Fibroblast of the aortic adventitia (primary cell): ENCODE measurements at regions not wholly inside any gene's neighbourhood (a gene's known extent, or its start where the extent isn't known, plus 50 kb on each side); places are given as distances from the start of the nearest gene placed in this dataset.
A peak's percentile ranks its signal among the peaks of the same experiment; 100 is the strongest.

Experiments used
- DNase-seq: peaks from one replicate; pipeline ENCODE4 v3.0.0-alpha.2; 2010; ENCODE audit warnings: low read depth
- H3K4me3 ChIP-seq: 2 replicates; pipeline ENCODE4 v1.5.1; 2011; ENCODE audit warnings: low read depth, mild to moderate bottlenecking, control low read depth, low read length, moderate library complexity
- TF ChIP-seq, protein P1 (sequence below): IDR thresholded peaks from 2 replicates; pipeline ENCODE4 v1.5.1; 2011; ENCODE audit warnings: mild to moderate bottlenecking, low read length, control low read depth, inconsistent platforms; ENCODE audit not compliant: insufficient read depth

DNA sequence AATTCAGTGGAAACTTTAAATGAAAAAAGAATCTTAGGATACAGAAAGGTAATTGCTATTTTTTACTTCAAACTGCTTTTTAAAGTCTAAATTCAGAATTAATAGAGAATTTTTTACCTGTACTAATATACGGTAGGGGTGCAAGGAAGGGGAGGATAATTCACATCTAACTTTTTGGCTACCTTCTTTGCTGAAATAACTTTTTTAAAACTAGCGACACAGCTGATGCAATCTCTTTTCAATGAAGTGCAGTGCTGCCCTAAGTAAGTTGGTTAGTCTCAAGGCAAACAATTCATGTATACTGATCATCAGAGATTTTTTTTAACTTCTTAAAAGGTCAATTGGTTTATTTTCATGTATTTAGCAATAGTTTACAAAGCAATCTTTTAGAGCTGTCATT lies 119.8 kb downstream of the NEDD1 start:
- peak; percentile 14 for DNase-seq
- TF ChIP-seq, protein P1, sequence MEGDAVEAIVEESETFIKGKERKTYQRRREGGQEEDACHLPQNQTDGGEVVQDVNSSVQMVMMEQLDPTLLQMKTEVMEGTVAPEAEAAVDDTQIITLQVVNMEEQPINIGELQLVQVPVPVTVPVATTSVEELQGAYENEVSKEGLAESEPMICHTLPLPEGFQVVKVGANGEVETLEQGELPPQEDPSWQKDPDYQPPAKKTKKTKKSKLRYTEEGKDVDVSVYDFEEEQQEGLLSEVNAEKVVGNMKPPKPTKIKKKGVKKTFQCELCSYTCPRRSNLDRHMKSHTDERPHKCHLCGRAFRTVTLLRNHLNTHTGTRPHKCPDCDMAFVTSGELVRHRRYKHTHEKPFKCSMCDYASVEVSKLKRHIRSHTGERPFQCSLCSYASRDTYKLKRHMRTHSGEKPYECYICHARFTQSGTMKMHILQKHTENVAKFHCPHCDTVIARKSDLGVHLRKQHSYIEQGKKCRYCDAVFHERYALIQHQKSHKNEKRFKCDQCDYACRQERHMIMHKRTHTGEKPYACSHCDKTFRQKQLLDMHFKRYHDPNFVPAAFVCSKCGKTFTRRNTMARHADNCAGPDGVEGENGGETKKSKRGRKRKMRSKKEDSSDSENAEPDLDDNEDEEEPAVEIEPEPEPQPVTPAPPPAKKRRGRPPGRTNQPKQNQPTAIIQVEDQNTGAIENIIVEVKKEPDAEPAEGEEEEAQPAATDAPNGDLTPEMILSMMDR = no peak
- no peak overlapping the region for H3K4me3 ChIP-seq

DNA sequence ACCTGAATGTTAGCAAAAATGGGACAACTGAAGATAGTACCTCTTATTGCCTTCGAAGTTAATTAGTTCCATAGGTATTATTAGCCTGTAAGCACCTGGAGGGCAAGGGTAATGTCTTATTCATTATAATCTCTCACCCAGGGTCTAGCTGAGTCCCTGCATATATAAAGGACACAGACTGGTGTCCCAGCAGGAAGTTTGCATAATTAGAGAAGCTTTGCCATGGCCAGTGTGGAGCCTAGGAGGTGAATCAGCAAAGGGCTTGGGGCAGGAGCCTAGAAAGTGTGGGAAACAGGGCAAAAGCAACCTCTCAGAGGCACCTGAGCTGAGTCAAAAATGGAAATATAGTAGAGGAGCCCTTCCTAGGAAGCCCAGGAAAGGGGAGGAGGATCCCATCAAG lies 120.4 kb downstream of the NEDD1 start:
- DNase-seq = no peak
- TF ChIP-seq, protein P1 = no peak
- H3K4me3 ChIP-seq = no peak overlapping the region

DNA sequence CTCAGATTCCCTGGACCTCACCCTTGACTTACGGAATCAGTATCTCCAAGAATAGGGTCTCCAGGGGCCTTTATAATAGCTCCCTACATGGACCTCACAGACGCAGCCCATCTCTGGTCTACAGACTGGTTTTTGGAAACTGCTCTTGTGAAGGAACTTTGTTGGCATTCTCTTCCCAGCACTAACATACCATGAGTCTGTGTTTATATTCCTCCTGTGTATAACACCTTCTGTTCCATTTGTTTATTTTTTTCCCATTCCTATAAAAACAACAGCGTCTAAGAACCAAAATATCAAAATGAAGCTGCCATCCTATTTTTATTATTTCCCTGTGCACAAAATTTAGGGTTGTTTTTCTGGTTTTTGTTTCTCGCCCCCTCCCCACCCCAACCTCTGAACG lies 131.1 kb downstream of the NEDD1 start:
- no peak for DNase-seq
- TF ChIP-seq, protein P1 = no peak
- no peak overlapping the region for H3K4me3 ChIP-seq

DNA sequence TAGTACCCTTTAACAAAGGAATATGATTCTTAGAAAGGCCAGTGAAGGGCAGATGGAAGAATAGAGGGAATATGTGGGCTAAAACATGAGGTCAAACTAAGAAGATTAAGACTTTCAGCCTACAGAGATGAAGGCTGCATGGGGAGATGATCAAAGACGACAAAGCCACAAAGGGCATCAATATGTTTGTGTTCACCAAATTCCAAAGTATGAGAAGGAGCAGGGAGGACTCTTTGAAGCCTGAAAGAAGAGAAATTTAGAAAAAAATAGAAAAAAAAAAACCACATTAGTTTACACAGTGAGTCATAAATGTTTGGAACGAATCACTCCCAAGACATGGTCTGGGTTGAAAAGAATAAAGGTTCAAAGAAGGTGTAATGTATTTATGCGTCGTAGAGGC lies 131.8 kb downstream of the NEDD1 start:
- TF ChIP-seq, protein P1 = no peak
- DNase-seq = no peak
- no peak overlapping the region for H3K4me3 ChIP-seq

DNA sequence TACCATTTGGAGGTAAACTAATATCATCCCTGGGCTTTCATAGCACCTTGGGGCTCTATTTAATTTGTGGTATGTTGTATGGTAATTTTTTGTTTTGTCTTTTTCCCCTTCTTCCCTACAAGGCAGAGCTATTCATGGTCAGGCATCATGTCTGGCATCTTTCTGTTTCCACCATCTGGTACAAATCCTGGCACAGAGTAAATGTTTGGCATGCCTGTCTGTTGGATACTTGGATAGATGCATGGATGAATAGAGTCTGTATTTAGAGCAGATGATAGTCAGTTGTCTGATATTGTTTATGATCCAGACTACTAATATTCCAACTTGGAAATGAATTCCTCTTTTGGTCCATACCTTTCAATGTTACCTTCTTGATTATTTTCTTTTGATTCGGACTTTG lies 139.8 kb downstream of the NEDD1 start:
- TF ChIP-seq, protein P1 = no peak
- DNase-seq = no peak
- no peak overlapping the region for H3K4me3 ChIP-seq

DNA sequence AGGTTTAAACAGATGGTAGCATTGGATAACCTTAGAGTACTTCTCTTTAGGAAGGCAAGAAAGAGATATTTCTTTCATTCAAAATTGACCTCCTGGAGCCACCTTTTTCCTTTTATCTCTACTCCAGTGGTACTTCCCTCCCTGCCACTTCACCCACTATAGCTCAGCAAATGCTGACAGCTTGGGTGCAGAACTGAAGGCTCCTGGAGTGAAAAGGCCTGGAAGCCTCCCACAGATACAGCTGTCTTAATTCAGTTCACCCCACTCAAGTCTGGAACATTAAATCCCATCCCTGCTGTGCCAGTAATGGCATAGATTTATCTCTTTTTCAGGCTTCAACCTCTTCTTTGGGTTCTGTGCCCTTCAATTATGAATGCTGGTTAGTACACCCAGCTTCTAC lies 140.3 kb downstream of the NEDD1 start:
- TF ChIP-seq, protein P1 = no peak
- no peak for DNase-seq

DNA sequence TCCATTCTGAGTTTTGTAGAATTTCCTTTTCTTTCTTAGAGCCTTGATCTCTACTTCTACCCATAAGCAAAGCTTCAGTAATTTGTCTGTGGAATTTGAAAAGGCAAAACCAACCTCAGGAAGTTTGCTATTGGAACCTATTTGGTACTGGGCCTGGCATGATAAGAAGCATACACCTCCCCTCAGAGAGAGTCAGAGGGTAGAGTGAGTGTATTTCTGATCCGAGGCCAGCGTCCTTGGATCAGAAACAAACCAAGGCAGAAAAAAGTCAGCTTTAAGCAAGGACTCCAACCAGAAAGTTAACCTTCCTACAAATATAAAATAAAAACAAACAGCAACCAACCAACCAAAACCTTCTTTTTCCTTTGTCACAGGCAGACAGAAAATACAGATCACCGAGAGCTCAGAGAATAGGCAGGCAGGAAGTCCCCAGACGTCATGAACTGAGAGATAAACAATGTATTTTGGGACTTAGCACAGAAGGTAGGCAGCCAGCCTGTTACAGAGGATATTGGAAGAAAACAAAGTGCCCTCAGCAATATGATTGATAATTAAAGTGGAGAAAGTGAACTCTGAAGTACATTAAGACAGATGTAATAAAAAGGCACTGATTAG lies 141.5 kb downstream of the NEDD1 start:
- no peak overlapping the region for H3K4me3 ChIP-seq
- TF ChIP-seq, protein P1 = no peak
- no peak for DNase-seq

More for the DNA sequence above, 140.3 kb downstream of the NEDD1 start:
- H3K4me3 ChIP-seq = no peak overlapping the region
